ENCODE measurements at regions not wholly inside any gene's neighbourhood (a gene's known extent, or its start where the extent isn't known, plus 50 kb on each side); places are given as distances from the start of the nearest gene placed in this dataset.
A peak's percentile ranks its signal among the peaks of the same experiment; 100 is the strongest.

- peak; percentile 92 for ATAC-seq
These were observed 178.0 kb downstream of the RND3 start for GRCh38 chr2:150309311-150310080.

GRCh38 chr2:150307258-150307657 lies 180.2 kb downstream of the RND3 start:
- no peak for ATAC-seq

- ATAC-seq: no peak
These were observed 184.2 kb downstream of the RND3 start for GRCh38 chr2:150303281-150303680.

GRCh38 chr2:150298571-150299305 lies 188.7 kb downstream of the RND3 start:
- no peak for ATAC-seq

- ATAC-seq: no peak
These were observed 190.5 kb downstream of the RND3 start for GRCh38 chr2:150296770-150297546.

- no peak for ATAC-seq
These were observed 191.9 kb downstream of the RND3 start for GRCh38 chr2:150295544-150295943.

GRCh38 chr2:150293771-150294170 lies 193.7 kb downstream of the RND3 start:
- ATAC-seq: no peak

- ATAC-seq: no peak
These were observed 194.7 kb downstream of the RND3 start for GRCh38 chr2:150292807-150293206.

- no peak for ATAC-seq
These were observed 195.3 kb downstream of the RND3 start for GRCh38 chr2:150292192-150292591.

- peak; percentile 90 for ATAC-seq
These were observed 200.6 kb downstream of the RND3 start for GRCh38 chr2:150286730-150287362.

- ATAC-seq: no peak
These were observed 203.4 kb downstream of the RND3 start for GRCh38 chr2:150284116-150284515.

- ATAC-seq: no peak
These were observed 204.6 kb downstream of the RND3 start for GRCh38 chr2:150282771-150283371.

GRCh38 chr2:150282357-150282756 lies 205.1 kb downstream of the RND3 start:
- no peak for ATAC-seq

GRCh38 chr2:150280231-150280630 lies 207.2 kb downstream of the RND3 start:
- no peak for ATAC-seq

- ATAC-seq: no peak
These were observed 207.8 kb downstream of the RND3 start for GRCh38 chr2:150279686-150280085.

- ATAC-seq: no peak
These were observed 210.7 kb downstream of the RND3 start for GRCh38 chr2:150276737-150277136.

GRCh38 chr2:150274108-150274507 lies 213.4 kb downstream of the RND3 start:
- peak; percentile 94 for ATAC-seq

GRCh38 chr2:150271952-150272802 lies 215.3 kb downstream of the RND3 start:
- no peak for ATAC-seq

GRCh38 chr2:150267651-150268415 lies 219.6 kb downstream of the RND3 start:
- ATAC-seq: peak; percentile 65

GRCh38 chr2:150266931-150267330 lies 220.5 kb downstream of the RND3 start:
- ATAC-seq: no peak

GRCh38 chr2:150264442-150264841 lies 223.0 kb downstream of the RND3 start:
- ATAC-seq: no peak
